ENCODE measurements at regions not wholly inside any gene's neighbourhood (a gene's known extent, or its start where the extent isn't known, plus 50 kb on each side); places are given as distances from the start of the nearest gene placed in this dataset.

DNA sequence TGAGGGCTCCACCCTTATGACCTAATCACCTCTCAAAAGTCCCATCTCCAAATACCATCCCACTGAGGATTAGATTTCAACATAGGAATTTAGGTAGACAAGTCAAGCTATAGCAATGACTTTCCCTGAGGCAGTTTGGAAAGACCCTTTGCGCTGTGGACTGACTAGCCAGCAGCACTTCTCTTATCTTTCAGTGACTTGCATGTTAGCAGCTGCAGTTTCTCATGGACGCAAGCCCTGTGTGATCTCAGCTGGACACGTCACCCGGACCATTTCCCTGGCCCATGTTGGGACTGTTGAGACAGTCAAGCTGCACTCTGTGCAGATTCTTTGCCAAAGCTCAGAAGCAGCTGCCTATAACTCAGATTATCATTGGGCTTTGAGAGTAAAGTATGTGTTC is 408.1 kb upstream of the USP24 start:
- Histone ChIP-seq H3K18ac (ENCODE audit: extremely low read depth, low read length) (no peak overlapping the region), H4K20me1 (replicated peaks in 1 of 2; ENCODE audit: control insufficient read depth in 1 of 2, insufficient read depth in 2 of 2, low read length in 2 of 2) (no peaks in the 10 kb centered on the region), H3K4ac (replicated peaks; ENCODE audit: insufficient read length, low read depth, low read length) (no peak overlapping the region), H3K27me3 (replicated peaks in 1 of 4; ENCODE audit: control insufficient read depth in 3 of 4, extremely low read depth in 1 of 4, insufficient read depth in 3 of 4, low read length in 3 of 4) (no peaks in the 10 kb centered on the region), H2BK120ac (replicated peaks; ENCODE audit: low read depth, low read length) (no peak overlapping the region), H4K91ac (replicated peaks; ENCODE audit: insufficient read length, low read length) (no peak overlapping the region), H3K23ac (ENCODE audit: insufficient read length) (no peak overlapping the region), H2BK20ac (ENCODE audit: low read length) (no peak overlapping the region), H3K4me1 (replicated peaks in 1 of 4; ENCODE audit: control insufficient read depth in 3 of 4, insufficient read depth in 4 of 4, low read length in 3 of 4) (no peaks in the 10 kb centered on the region), H4K8ac (ENCODE audit: extremely low read depth, insufficient read depth, low read length) (no peak overlapping the region), H2BK12ac (ENCODE audit: low read depth, low read length) (no peak overlapping the region), H4K5ac (ENCODE audit: insufficient read length, low read depth, low read length) (no peak overlapping the region), H3K36me3 (ENCODE audit: control insufficient read depth in 2 of 4, insufficient read depth in 4 of 4, low read length in 3 of 4) (no peaks in the 10 kb centered on the region), H2AFZ (ENCODE audit: low read length) (no peak overlapping the region), H3K9ac (replicated peaks in 1 of 4; ENCODE audit: extremely low read depth in 1 of 4, low read depth in 3 of 4, low read length in 3 of 4) (no peak overlapping the region), H3K27ac (ENCODE audit: low read depth, low read length) (no peak overlapping the region), H3K14ac (ENCODE audit: insufficient read length) (no peak overlapping the region), H3K79me2 (ENCODE audit: control insufficient read depth in 1 of 2, insufficient read depth in 2 of 2, low read length in 2 of 2) (no peaks in the 10 kb centered on the region), H2BK15ac (ENCODE audit: low read length) (no peak overlapping the region), H3K4me3 (ENCODE audit: extremely low read depth in 1 of 4, insufficient read depth in 2 of 4, low read depth in 3 of 4, low read length in 4 of 4) (no peak overlapping the region), H3K23me2 (ENCODE audit: low read depth, low read length) (no peaks in the 10 kb centered on the region), H3K9me3 (ENCODE audit: insufficient read depth in 2 of 2, low read depth in 1 of 2, low read length in 1 of 2) (no peaks in the 10 kb centered on the region), H2AK5ac (ENCODE audit: low read depth, low read length) (no peak overlapping the region), H3K4me2 (ENCODE audit: insufficient read depth in 1 of 2, low read depth in 2 of 2, low read length in 2 of 2) (no peak overlapping the region), H2BK5ac (ENCODE audit: low read depth, low read length) (no peak overlapping the region), H3K79me1 (ENCODE audit: low read depth, low read length) (no peaks in the 10 kb centered on the region), H3K56ac (replicated peaks; ENCODE audit: insufficient read length, low read depth, low read length) (no peak overlapping the region)
- WGBS, 2 experiments (ENCODE audit: extremely low coverage in 1 of 2, insufficient coverage in 1 of 2, insufficient read length in 1 of 2, insufficient replicate concordance in 2 of 2, low coverage in 1 of 2, low lambda C conversion rate in 2 of 2, missing lambda C conversion rate in 1 of 2): 93% methylated on average over 4 of the region's 4 CpGs; no CpG with 5 or more reads in 1 of the 2 experiments
- FAIRE-seq: no peak
- DNase-seq (ENCODE audit: low read depth in 1 of 2, low spot score in 2 of 2): no peak
- ChIA-PET CTCF (ENCODE audit: partially characterized antibody) (interaction anchor here (0.5 to 1.0 kb wide), 3 partner anchors 9 to 247 kb away, joined by 3 to 4 read pairs (median 3); no protein-coding TSS in a partner anchor), POLR2A (ENCODE audit: partially characterized antibody) (no interaction called here)
- TF ChIP-seq ASH2L (IDR thresholded peaks at IDR 0.05; ENCODE audit: low read length): no peak
- no peak for TF ChIP-seq RFX5 (IDR thresholded peaks at IDR 0.05; ENCODE audit: borderline replicate concordance, low read depth, low read length)
- TF ChIP-seq EZH2 (IDR thresholded peaks at IDR 0.05; ENCODE audit: low read depth, low read length, severe bottlenecking): no peak
- TF ChIP-seq BRCA1 (IDR thresholded peaks at IDR 0.05; ENCODE audit: low read depth, low read length): no peak
- TF ChIP-seq TEAD4 (IDR thresholded peaks at IDR 0.05; ENCODE audit: low read depth, low read length): no peak
- TF ChIP-seq HDAC2 (IDR thresholded peaks at IDR 0.05; ENCODE audit: borderline replicate concordance in 1 of 2, low read depth in 2 of 2, low read length in 2 of 2): no peak
- no peak for TF ChIP-seq SIN3A (conservative IDR thresholded peaks at IDR 0.05 in 1 of 2, IDR thresholded peaks at IDR 0.05 in 1 of 2; ENCODE audit: low read depth in 1 of 2, low read length in 2 of 2)
- no peak for TF ChIP-seq POLR2AphosphoS5 (IDR thresholded peaks at IDR 0.05; ENCODE audit: low read depth, low read length)
- no peak for TF ChIP-seq SUZ12 (IDR thresholded peaks at IDR 0.05; ENCODE audit: low read length)
- TF ChIP-seq FOSL1 (IDR thresholded peaks at IDR 0.05; ENCODE audit: insufficient read depth, low read depth, low read length): no peak
- TF ChIP-seq POLR2A (IDR thresholded peaks at IDR 0.05; ENCODE audit: control extremely low read depth in 1 of 2, low read depth in 2 of 2, low read length in 2 of 2): no peak
- TF ChIP-seq SP1 (IDR thresholded peaks at IDR 0.05; ENCODE audit: low read depth, low read length): no peak
